Thyroid gland (tissue), 4 donors: ENCODE measurements at regions not wholly inside any gene's neighbourhood (a gene's known extent, or its start where the extent isn't known, plus 50 kb on each side); places are given as distances from the start of the nearest gene placed in this dataset.

Source experiments
- POLR2A ChIP-seq, 2 donors: fragments of 450-650 bp; IDR thresholded peaks; one replicate each; pipeline ENCODE4 v1.6.1; 2017; ENCODE audit warnings: antibody characterized with exemption in 2 of 2, mild to moderate bottlenecking in 2 of 2, moderate library complexity in 1 of 2
- TF ChIP-seq, protein P1 (sequence below), 6 experiments: fragments of 200-600 bp in 3 of 6; fragments of 450-650 bp in 3 of 6; sonication (generic) in 3 of 6; IDR thresholded peaks; one replicate each; pipeline ENCODE4 v1.5.1; 2016 to 2019; ENCODE audit warnings: antibody characterized with exemption in 6 of 6, mild to moderate bottlenecking in 2 of 6, inconsistent platforms in 1 of 6, moderate library complexity in 1 of 6

GRCh38 chr13:50406831-50407230, 391.6 kb downstream of the KCNRG start:
- TF ChIP-seq, protein P1, sequence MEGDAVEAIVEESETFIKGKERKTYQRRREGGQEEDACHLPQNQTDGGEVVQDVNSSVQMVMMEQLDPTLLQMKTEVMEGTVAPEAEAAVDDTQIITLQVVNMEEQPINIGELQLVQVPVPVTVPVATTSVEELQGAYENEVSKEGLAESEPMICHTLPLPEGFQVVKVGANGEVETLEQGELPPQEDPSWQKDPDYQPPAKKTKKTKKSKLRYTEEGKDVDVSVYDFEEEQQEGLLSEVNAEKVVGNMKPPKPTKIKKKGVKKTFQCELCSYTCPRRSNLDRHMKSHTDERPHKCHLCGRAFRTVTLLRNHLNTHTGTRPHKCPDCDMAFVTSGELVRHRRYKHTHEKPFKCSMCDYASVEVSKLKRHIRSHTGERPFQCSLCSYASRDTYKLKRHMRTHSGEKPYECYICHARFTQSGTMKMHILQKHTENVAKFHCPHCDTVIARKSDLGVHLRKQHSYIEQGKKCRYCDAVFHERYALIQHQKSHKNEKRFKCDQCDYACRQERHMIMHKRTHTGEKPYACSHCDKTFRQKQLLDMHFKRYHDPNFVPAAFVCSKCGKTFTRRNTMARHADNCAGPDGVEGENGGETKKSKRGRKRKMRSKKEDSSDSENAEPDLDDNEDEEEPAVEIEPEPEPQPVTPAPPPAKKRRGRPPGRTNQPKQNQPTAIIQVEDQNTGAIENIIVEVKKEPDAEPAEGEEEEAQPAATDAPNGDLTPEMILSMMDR (IDR thresholded peaks at IDR 0.05) = no peak
- TF ChIP-seq POLR2A (IDR thresholded peaks at IDR 0.05) = no peak
